Epithelial cell of esophagus (primary cell): ENCODE measurements at regions not wholly inside any gene's neighbourhood (a gene's known extent, or its start where the extent isn't known, plus 50 kb on each side); places are given as distances from the start of the nearest gene placed in this dataset.

Experiments
- DNase-seq: peaks from one replicate; pipeline ENCODE4 v3.0.0; 2010; ENCODE audit warnings: low read depth
- H3K4me3 ChIP-seq: 2 replicates; pipeline ENCODE4 v1.5.1; 2011; ENCODE audit warnings: mild to moderate bottlenecking, low read length, control low read depth
- CTCF ChIP-seq: IDR thresholded peaks from 2 replicates; pipeline ENCODE4 v1.5.1; 2011; ENCODE audit warnings: low read depth, mild to moderate bottlenecking, low read length, control low read depth, inconsistent platforms; ENCODE audit not compliant: insufficient read depth; ENCODE audit errors: missing control alignments

GRCh38 chr5:124402144-124402581 lies 344.3 kb downstream of the ZNF608 start:
- no peak for TF ChIP-seq CTCF
- no peak overlapping the region for H3K4me3 ChIP-seq
- DNase-seq: peak; percentile 58

- TF ChIP-seq CTCF: no peak
- DNase-seq: no peak
- H3K4me3 ChIP-seq: no peak overlapping the region
Observed at GRCh38 chr5:124401476-124402143, 344.8 kb downstream of the ZNF608 start.

GRCh38 chr5:124399426-124399961 lies 346.9 kb downstream of the ZNF608 start:
- no peak for DNase-seq
- TF ChIP-seq CTCF: no peak

GRCh38 chr5:124398460-124398859 lies 348.0 kb downstream of the ZNF608 start:
- DNase-seq: no peak
- TF ChIP-seq CTCF: no peak
- H3K4me3 ChIP-seq: no peak overlapping the region

More at GRCh38 chr5:124399426-124399961, 346.9 kb downstream of the ZNF608 start:
- no peak overlapping the region for H3K4me3 ChIP-seq

- no peak for TF ChIP-seq CTCF
- no peak overlapping the region for H3K4me3 ChIP-seq
- DNase-seq: no peak
Observed at GRCh38 chr5:124397317-124397716, 349.1 kb downstream of the ZNF608 start.

- no peak overlapping the region for H3K4me3 ChIP-seq
- no peak for TF ChIP-seq CTCF
- no peak for DNase-seq
Observed at GRCh38 chr5:124395926-124396325, 350.5 kb downstream of the ZNF608 start.

GRCh38 chr5:124395287-124395686 lies 351.2 kb downstream of the ZNF608 start:
- H3K4me3 ChIP-seq: no peak overlapping the region
- no peak for DNase-seq
- TF ChIP-seq CTCF: no peak
